GM19025 (cell line): ENCODE measurements at regions not wholly inside any gene's neighbourhood (a gene's known extent, or its start where the extent isn't known, plus 50 kb on each side); places are given as distances from the start of the nearest gene placed in this dataset.
"Not testable (repeated sequence)": the region's sequence is repeated elsewhere in the genome, so short reads cannot be mapped to it uniquely, and the experiment has no call there.

ENCODE experiments used
- ATAC-seq: cut with Tn5 transposase; IDR thresholded peaks from one replicate; pipeline ENCODE4 v1.9.1; 2021; ENCODE audit warnings: mild to moderate bottlenecking, low read depth, moderate library complexity; ENCODE audit not compliant: unreplicated experiment

GRCh38 chr22:48825802-48826520 is 1001.7 kb downstream of the BRD1 start:
- no peak for ATAC-seq

- ATAC-seq = no peak
Measured at GRCh38 chr22:48824712-48825651, 1002.7 kb downstream of the BRD1 start.

- ATAC-seq = no peak
Measured at GRCh38 chr22:48823941-48824340, 1003.7 kb downstream of the BRD1 start.

GRCh38 chr22:48822278-48823233 is 1005.1 kb downstream of the BRD1 start:
- no peak for ATAC-seq

GRCh38 chr22:48821727-48822126 is 1005.9 kb downstream of the BRD1 start:
- ATAC-seq = no peak

- no peak for ATAC-seq
Measured at GRCh38 chr22:48821346-48821690, 1006.4 kb downstream of the BRD1 start.

GRCh38 chr22:48820481-48821345 is 1007.0 kb downstream of the BRD1 start:
- no peak for ATAC-seq

GRCh38 chr22:48819961-48820360 is 1007.7 kb downstream of the BRD1 start:
- ATAC-seq = no peak

- no peak for ATAC-seq
Measured at GRCh38 chr22:48819232-48819631, 1008.4 kb downstream of the BRD1 start.

- not testable (repeated sequence) for ATAC-seq
Measured at GRCh38 chr22:48817491-48817890, 1010.2 kb downstream of the BRD1 start.

GRCh38 chr22:48811885-48812284 is 1015.8 kb downstream of the BRD1 start:
- no peak for ATAC-seq

GRCh38 chr22:48808038-48808960 is 1019.4 kb downstream of the BRD1 start:
- ATAC-seq = no peak

- no peak for ATAC-seq
Measured at GRCh38 chr22:48807155-48807554, 1020.5 kb downstream of the BRD1 start.

- no peak for ATAC-seq
Measured at GRCh38 chr22:48806227-48806781, 1021.4 kb downstream of the BRD1 start.

GRCh38 chr22:48805516-48805915 is 1022.2 kb downstream of the BRD1 start:
- no peak for ATAC-seq

- ATAC-seq = no peak
Measured at GRCh38 chr22:48804811-48805301, 1022.8 kb downstream of the BRD1 start.

- no peak for ATAC-seq
Measured at GRCh38 chr22:48803948-48804810, 1023.5 kb downstream of the BRD1 start.
